Mammary epithelial cell (primary cell): ENCODE measurements at regions not wholly inside any gene's neighbourhood (a gene's known extent, or its start where the extent isn't known, plus 50 kb on each side); places are given as distances from the start of the nearest gene placed in this dataset.

ENCODE experiments used
- CTCF ChIP-seq, 2 donors: IDR thresholded peaks in 1 of 2; conservative IDR thresholded peaks in 1 of 2; 2 replicates each; pipeline ENCODE4 v1.5.1; 2011 to 2012; ENCODE audit warnings: inconsistent platforms in 2 of 2, low read length in 2 of 2, mild to moderate bottlenecking in 2 of 2, control low read depth in 1 of 2, low read depth in 1 of 2; ENCODE audit not compliant: insufficient read depth in 1 of 2; ENCODE audit errors: extremely low read depth in 1 of 2
- EZH2 ChIP-seq: IDR thresholded peaks from 2 replicates; pipeline ENCODE4 v1.6.1; 2012; ENCODE audit warnings: low read length, inconsistent platforms, borderline replicate concordance

GRCh38 chr9:96071815-96072124, 196.3 kb downstream of the ERCC6L2 start:
- TF ChIP-seq EZH2: no peak
- TF ChIP-seq CTCF (conservative IDR thresholded peaks at IDR 0.05 in 1 of 2, IDR thresholded peaks at IDR 0.05 in 1 of 2; ENCODE audit: extremely low read depth in 1 of 2, insufficient read depth in 1 of 2, low read depth in 1 of 2, low read length in 2 of 2): no peak
